Hematopoietic multipotent progenitor cell treated with erythropoietin and hydrocortisone succinate and interleukin-3 and kit ligand, for 8 days (in vitro differentiated cells): ENCODE measurements at regions not wholly inside any gene's neighbourhood (a gene's known extent, or its start where the extent isn't known, plus 50 kb on each side); places are given as distances from the start of the nearest gene placed in this dataset.

ENCODE experiments used
- DNase-seq: peaks from one replicate; pipeline ENCODE4 v3.0.0-alpha.2; 2015

DNA sequence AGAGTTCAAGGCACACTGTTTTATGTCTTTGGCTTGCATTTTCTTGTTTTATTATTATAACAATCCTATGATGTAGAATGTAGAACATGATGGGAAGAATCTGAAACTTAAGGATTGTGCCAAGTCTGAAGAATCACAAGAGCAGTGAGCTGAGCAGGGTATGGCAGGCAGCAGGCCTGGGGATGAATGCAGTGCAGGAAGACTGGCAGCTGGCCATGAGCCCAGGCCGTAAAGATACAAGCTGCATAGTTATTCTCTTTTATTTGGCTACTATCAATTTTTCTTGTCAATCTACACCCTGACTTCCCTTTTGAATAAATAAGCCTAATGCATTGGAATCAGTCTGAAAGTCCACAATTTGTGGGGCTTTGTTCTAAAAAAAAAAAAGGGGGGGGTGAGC lies 89.6 kb upstream of the ARPP21 start:
- DNase-seq: no peak

GRCh38 chr3:35562141-35562540 lies 77.2 kb upstream of the ARPP21 start:
- DNase-seq: no peak

- DNase-seq: no peak
Measured at GRCh38 chr3:35565048-35565447, 74.3 kb upstream of the ARPP21 start.
